ENCODE measurements at regions not wholly inside any gene's neighbourhood (a gene's known extent, or its start where the extent isn't known, plus 50 kb on each side); places are given as distances from the start of the nearest gene placed in this dataset.

DNA sequence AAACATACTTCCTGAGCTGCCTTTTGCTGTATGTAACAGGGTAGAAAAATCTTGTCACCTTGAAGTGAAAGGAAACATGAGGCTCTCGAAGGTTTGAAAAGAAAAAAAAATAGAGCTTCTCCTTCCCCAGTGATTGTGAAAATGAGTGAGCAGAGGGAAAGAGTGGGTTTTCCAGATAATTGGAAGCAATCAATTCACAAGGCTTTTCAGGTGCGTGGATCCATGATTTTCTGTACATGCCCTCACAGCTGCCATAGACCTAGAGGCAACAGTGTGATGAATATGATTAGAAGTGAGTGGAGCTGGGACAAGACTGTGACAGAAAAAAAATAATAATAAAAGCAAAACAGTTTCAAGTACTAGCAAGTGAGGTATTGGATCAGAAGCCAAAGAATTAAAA, 1422.5 kb upstream of the CDH6 start:
- no peaks in the 10 kb centered on the region for H3K4me1 ChIP-seq (ENCODE audit: control insufficient read depth, extremely low read depth, insufficient read depth, low read length)
- H3K79me2 ChIP-seq (ENCODE audit: control insufficient read depth, insufficient read depth, low read length): no peaks in the 10 kb centered on the region
- no peak overlapping the region for H3K4me2 ChIP-seq (ENCODE audit: extremely low read depth, insufficient read depth, low read length)
- H3K9me3 ChIP-seq (ENCODE audit: control insufficient read depth, insufficient read depth, low read depth, low read length): no peaks in the 10 kb centered on the region
- H3K27me3 ChIP-seq (ENCODE audit: control insufficient read depth, insufficient read depth, low read length): no peaks in the 10 kb centered on the region
- no peaks in the 10 kb centered on the region for H4K20me1 ChIP-seq (ENCODE audit: control insufficient read depth, extremely low read depth, insufficient read depth, low read length)
- no peak overlapping the region for H3K4me3 ChIP-seq (replicated peaks in 1 of 4; ENCODE audit: control extremely low read depth in 1 of 4, insufficient read depth in 1 of 4, low read depth in 3 of 4, low read length in 4 of 4)
- H2AFZ ChIP-seq (ENCODE audit: low read length): no peak overlapping the region
- no peak for DNase-seq (ENCODE audit: low read depth in 2 of 2)
- no peak overlapping the region for H3K27ac ChIP-seq (ENCODE audit: insufficient read depth, low read length)
- no peak for TF ChIP-seq EZH2 (IDR thresholded peaks at IDR 0.05; ENCODE audit: low read length, missing control alignments)
- TF ChIP-seq, protein P1, sequence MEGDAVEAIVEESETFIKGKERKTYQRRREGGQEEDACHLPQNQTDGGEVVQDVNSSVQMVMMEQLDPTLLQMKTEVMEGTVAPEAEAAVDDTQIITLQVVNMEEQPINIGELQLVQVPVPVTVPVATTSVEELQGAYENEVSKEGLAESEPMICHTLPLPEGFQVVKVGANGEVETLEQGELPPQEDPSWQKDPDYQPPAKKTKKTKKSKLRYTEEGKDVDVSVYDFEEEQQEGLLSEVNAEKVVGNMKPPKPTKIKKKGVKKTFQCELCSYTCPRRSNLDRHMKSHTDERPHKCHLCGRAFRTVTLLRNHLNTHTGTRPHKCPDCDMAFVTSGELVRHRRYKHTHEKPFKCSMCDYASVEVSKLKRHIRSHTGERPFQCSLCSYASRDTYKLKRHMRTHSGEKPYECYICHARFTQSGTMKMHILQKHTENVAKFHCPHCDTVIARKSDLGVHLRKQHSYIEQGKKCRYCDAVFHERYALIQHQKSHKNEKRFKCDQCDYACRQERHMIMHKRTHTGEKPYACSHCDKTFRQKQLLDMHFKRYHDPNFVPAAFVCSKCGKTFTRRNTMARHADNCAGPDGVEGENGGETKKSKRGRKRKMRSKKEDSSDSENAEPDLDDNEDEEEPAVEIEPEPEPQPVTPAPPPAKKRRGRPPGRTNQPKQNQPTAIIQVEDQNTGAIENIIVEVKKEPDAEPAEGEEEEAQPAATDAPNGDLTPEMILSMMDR (conservative IDR thresholded peaks at IDR 0.05 in 1 of 2, IDR thresholded peaks at IDR 0.05 in 1 of 2; ENCODE audit: low read depth in 1 of 2, low read length in 2 of 2): no peak
- no peak overlapping the region for H3K9ac ChIP-seq (ENCODE audit: insufficient read depth, low read length)
- no peaks in the 10 kb centered on the region for H3K36me3 ChIP-seq (ENCODE audit: control insufficient read depth, insufficient read depth, low read length)

DNA sequence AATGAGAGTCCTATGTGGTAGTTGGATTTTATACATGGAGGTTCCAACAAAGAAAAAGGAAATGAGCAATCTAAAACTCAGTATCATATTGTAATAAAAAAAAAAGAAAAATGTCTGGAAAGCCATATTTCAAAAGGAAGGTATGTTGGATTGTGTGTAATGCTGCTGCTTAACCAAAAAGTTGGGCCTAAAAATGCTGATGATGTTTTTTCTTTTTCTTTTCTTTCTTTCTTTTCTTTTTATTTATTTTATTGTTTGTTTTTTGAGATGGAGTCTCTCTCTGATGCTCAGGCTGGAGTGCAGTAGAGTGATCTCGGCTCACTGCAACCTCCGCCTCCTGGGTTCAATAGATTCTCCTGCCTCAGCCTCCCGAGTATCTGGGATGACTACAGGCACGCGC, 1424.0 kb upstream of the CDH6 start:
- no peak for TF ChIP-seq EZH2 (IDR thresholded peaks at IDR 0.05; ENCODE audit: low read length, missing control alignments)
- TF ChIP-seq, protein P1 (conservative IDR thresholded peaks at IDR 0.05 in 1 of 2, IDR thresholded peaks at IDR 0.05 in 1 of 2; ENCODE audit: low read depth in 1 of 2, low read length in 2 of 2): no peak
- no peaks in the 10 kb centered on the region for H3K4me1 ChIP-seq (ENCODE audit: control insufficient read depth, extremely low read depth, insufficient read depth, low read length)
- no peak for DNase-seq (ENCODE audit: low read depth in 2 of 2)

DNA sequence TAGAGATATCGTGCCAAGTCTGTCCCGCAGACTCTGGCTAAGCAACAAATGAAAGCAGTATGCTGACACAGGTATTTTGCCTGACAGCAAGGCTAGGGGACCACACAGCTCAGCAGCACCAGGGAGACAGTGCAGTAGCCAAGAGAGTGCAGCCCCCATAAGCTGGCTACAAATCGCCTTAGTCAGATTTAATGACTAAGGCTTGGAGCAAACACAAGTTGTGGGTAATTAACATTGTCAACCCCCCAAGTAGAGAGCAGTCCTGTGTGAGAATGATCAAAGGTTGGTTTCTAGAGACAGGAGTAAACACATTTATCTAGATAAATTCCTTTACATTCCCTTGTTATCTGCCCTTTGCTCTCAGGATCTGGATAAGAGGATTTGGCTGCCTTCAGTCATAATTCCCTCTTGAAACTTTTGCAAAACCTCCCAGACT, 1434.5 kb upstream of the CDH6 start:
- TF ChIP-seq, protein P1 (conservative IDR thresholded peaks at IDR 0.05 in 1 of 2, IDR thresholded peaks at IDR 0.05 in 1 of 2; ENCODE audit: low read depth in 1 of 2, low read length in 2 of 2): no peak
- no peak for TF ChIP-seq EZH2 (IDR thresholded peaks at IDR 0.05; ENCODE audit: low read length, missing control alignments)
- DNase-seq (ENCODE audit: low read depth in 2 of 2): no peak
- no peaks in the 10 kb centered on the region for H3K27me3 ChIP-seq (ENCODE audit: control insufficient read depth, insufficient read depth, low read length)
- no peak overlapping the region for H3K4me3 ChIP-seq (replicated peaks in 1 of 4; ENCODE audit: control extremely low read depth in 1 of 4, insufficient read depth in 1 of 4, low read depth in 3 of 4, low read length in 4 of 4)
- no peak overlapping the region for H3K27ac ChIP-seq (ENCODE audit: insufficient read depth, low read length)
- no peak overlapping the region for H2AFZ ChIP-seq (ENCODE audit: low read length)
- no peak overlapping the region for H3K4me2 ChIP-seq (ENCODE audit: extremely low read depth, insufficient read depth, low read length)
- H3K36me3 ChIP-seq (ENCODE audit: control insufficient read depth, insufficient read depth, low read length): no peaks in the 10 kb centered on the region
- H3K79me2 ChIP-seq (ENCODE audit: control insufficient read depth, insufficient read depth, low read length): no peaks in the 10 kb centered on the region
- H4K20me1 ChIP-seq (ENCODE audit: control insufficient read depth, extremely low read depth, insufficient read depth, low read length): no peaks in the 10 kb centered on the region
- H3K4me1 ChIP-seq (ENCODE audit: control insufficient read depth, extremely low read depth, insufficient read depth, low read length): no peaks in the 10 kb centered on the region
- no peaks in the 10 kb centered on the region for H3K9me3 ChIP-seq (ENCODE audit: control insufficient read depth, insufficient read depth, low read depth, low read length)
- H3K9ac ChIP-seq (ENCODE audit: insufficient read depth, low read length): no peak overlapping the region

More for the DNA sequence above, 1424.0 kb upstream of the CDH6 start:
- Histone ChIP-seq H3K9me3 (ENCODE audit: control insufficient read depth, insufficient read depth, low read depth, low read length) (no peaks in the 10 kb centered on the region), H3K4me3 (replicated peaks in 1 of 4; ENCODE audit: control extremely low read depth in 1 of 4, insufficient read depth in 1 of 4, low read depth in 3 of 4, low read length in 4 of 4) (no peak overlapping the region), H3K79me2 (ENCODE audit: control insufficient read depth, insufficient read depth, low read length) (no peaks in the 10 kb centered on the region), H4K20me1 (ENCODE audit: control insufficient read depth, extremely low read depth, insufficient read depth, low read length) (no peaks in the 10 kb centered on the region), H3K36me3 (ENCODE audit: control insufficient read depth, insufficient read depth, low read length) (no peaks in the 10 kb centered on the region), H3K27ac (ENCODE audit: insufficient read depth, low read length) (no peak overlapping the region), H3K9ac (ENCODE audit: insufficient read depth, low read length) (no peak overlapping the region), H3K27me3 (ENCODE audit: control insufficient read depth, insufficient read depth, low read length) (no peaks in the 10 kb centered on the region), H2AFZ (ENCODE audit: low read length) (no peak overlapping the region), H3K4me2 (ENCODE audit: extremely low read depth, insufficient read depth, low read length) (no peak overlapping the region)

All from fibroblast of lung (primary cell).